ENCODE measurements at regions not wholly inside any gene's neighbourhood (a gene's known extent, or its start where the extent isn't known, plus 50 kb on each side); places are given as distances from the start of the nearest gene placed in this dataset.

- no CpG with 5 or more reads among the region's 9 CpGs for WGBS (ENCODE audit: extremely low coverage, insufficient read length, low lambda C conversion rate)
- no peaks in the 10 kb centered on the region for H3K23me2 ChIP-seq (ENCODE audit: insufficient read length, low read depth, low read length, poor library complexity, severe bottlenecking)
- H3K4me1 Mint-ChIP-seq, result peaks cover 0 to 7% of the 10 kb centered on the region in 2 experiments; a peak in 2 of 4 replicates
- no peak overlapping the region for H3K56ac ChIP-seq (ENCODE audit: insufficient read length, low read depth, low read length)
- no peaks in the 10 kb centered on the region for H3K79me1 ChIP-seq (ENCODE audit: insufficient read depth, low read depth, low read length, poor library complexity, severe bottlenecking)
- no peak for DNase-seq
- no peak overlapping the region for H2BK120ac ChIP-seq (ENCODE audit: low read depth, low read length, poor library complexity, severe bottlenecking)
- no peak overlapping the region for H2AFZ ChIP-seq (ENCODE audit: low read length)
- no peaks in the 10 kb centered on the region for H3K27me3 Mint-ChIP-seq (ENCODE audit: low read depth)
- peaks cover 2% of the 10 kb centered on the region; the same call in 1 of the 2 replicates for H3K4me1 ChIP-seq (ENCODE audit: insufficient read depth, low read length)
- no peak overlapping the region for H3K23ac ChIP-seq (ENCODE audit: insufficient read length, low read depth, low read length)
- no peak overlapping the region for H3K27ac ChIP-seq (ENCODE audit: insufficient read length, low read depth, low read length)
- no peaks in the 10 kb centered on the region for H3K36me3 Mint-ChIP-seq (ENCODE audit: insufficient read depth in 1 of 3, low read depth in 3 of 3)
- no peak overlapping the region for H4K91ac ChIP-seq (ENCODE audit: insufficient read length, low read depth, low read length)
- H2BK5ac ChIP-seq (ENCODE audit: insufficient read length, low read length), result no peak overlapping the region
- no peak overlapping the region for H3T11ph ChIP-seq (ENCODE audit: low read length)
- H3K9ac ChIP-seq (ENCODE audit: extremely low read depth, insufficient read length, low read length), result no peak overlapping the region
- H4K20me1 ChIP-seq (ENCODE audit: control insufficient read depth, insufficient read depth, insufficient read length), result no peaks in the 10 kb centered on the region
- no peak overlapping the region for H3K4ac ChIP-seq (ENCODE audit: low read depth, low read length)
- no peak overlapping the region for H2BK15ac ChIP-seq (ENCODE audit: low read depth, low read length)
- no peak overlapping the region for H4K8ac ChIP-seq (replicated peaks; ENCODE audit: insufficient read length, low read depth, low read length)
- no peak overlapping the region for H3K4me2 ChIP-seq (ENCODE audit: insufficient read depth, insufficient read length, low read length)
- H3K79me2 ChIP-seq (ENCODE audit: insufficient read depth, low read length), result no peaks in the 10 kb centered on the region
- TF ChIP-seq, protein P1, sequence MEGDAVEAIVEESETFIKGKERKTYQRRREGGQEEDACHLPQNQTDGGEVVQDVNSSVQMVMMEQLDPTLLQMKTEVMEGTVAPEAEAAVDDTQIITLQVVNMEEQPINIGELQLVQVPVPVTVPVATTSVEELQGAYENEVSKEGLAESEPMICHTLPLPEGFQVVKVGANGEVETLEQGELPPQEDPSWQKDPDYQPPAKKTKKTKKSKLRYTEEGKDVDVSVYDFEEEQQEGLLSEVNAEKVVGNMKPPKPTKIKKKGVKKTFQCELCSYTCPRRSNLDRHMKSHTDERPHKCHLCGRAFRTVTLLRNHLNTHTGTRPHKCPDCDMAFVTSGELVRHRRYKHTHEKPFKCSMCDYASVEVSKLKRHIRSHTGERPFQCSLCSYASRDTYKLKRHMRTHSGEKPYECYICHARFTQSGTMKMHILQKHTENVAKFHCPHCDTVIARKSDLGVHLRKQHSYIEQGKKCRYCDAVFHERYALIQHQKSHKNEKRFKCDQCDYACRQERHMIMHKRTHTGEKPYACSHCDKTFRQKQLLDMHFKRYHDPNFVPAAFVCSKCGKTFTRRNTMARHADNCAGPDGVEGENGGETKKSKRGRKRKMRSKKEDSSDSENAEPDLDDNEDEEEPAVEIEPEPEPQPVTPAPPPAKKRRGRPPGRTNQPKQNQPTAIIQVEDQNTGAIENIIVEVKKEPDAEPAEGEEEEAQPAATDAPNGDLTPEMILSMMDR (conservative IDR thresholded peaks at IDR 0.05), result no peak
- no peak overlapping the region for H3K4me3 Mint-ChIP-seq
- no peak overlapping the region for H3K14ac ChIP-seq (ENCODE audit: insufficient read depth, low read length)
- no peak overlapping the region for H4K5ac ChIP-seq (ENCODE audit: insufficient read length, low read depth, low read length)
- no peaks in the 10 kb centered on the region for H3K27me3 ChIP-seq (ENCODE audit: insufficient read depth, low read length)
- H3K9me3 ChIP-seq (ENCODE audit: control insufficient read depth, low read depth, low read length), result no peaks in the 10 kb centered on the region
- no peak overlapping the region for H3K18ac ChIP-seq (ENCODE audit: insufficient read length, low read depth, low read length)
- no peak overlapping the region for H2BK20ac ChIP-seq (ENCODE audit: low read depth, low read length, poor library complexity, severe bottlenecking)
- no peak overlapping the region for H3K27ac Mint-ChIP-seq
- H3K9me3 Mint-ChIP-seq, result no peaks in the 10 kb centered on the region
- H2AK5ac ChIP-seq (ENCODE audit: insufficient read length, low read length), result no peak overlapping the region
- H2BK12ac ChIP-seq (ENCODE audit: insufficient read length, low read depth, low read length), result no peak overlapping the region
These were observed 69.1 kb upstream of the CTLA4 start for GRCh38 chr2:203798296-203799087.

Measured in H9 (cell line).